Chondrocyte (in vitro differentiated cells): ENCODE measurements at regions not wholly inside any gene's neighbourhood (a gene's known extent, or its start where the extent isn't known, plus 50 kb on each side); places are given as distances from the start of the nearest gene placed in this dataset.

Experiments used
- DNase-seq: peaks from one replicate; pipeline ENCODE4 v3.0.0; 2021; ENCODE audit warnings: mixed read lengths, low spot score
- H3K27ac Mint-ChIP-seq: one replicate; pipeline ENCODE4 v1.8.0; 2021; ENCODE audit warnings: mild to moderate bottlenecking, moderate library complexity, mixed read lengths; ENCODE audit not compliant: unreplicated experiment
- H3K27me3 Mint-ChIP-seq: 2 replicates; pipeline ENCODE4 v1.8.0; 2021; ENCODE audit warnings: low read depth, mixed read lengths
- H3K36me3 Mint-ChIP-seq: 2 replicates; pipeline ENCODE4 v1.8.0; 2021; ENCODE audit warnings: low read depth, mixed read lengths
- H3K4me1 Mint-ChIP-seq: 2 replicates; pipeline ENCODE4 v1.8.0; 2021; ENCODE audit warnings: low read depth, mild to moderate bottlenecking, mixed read lengths
- H3K4me3 Mint-ChIP-seq: one replicate; pipeline ENCODE4 v1.8.0; 2021; ENCODE audit warnings: mild to moderate bottlenecking, moderate library complexity, mixed read lengths; ENCODE audit not compliant: unreplicated experiment
- H3K9me3 Mint-ChIP-seq: 2 replicates; pipeline ENCODE4 v1.8.0; 2021; ENCODE audit warnings: low read depth, mixed read lengths
- TF ChIP-seq, protein P1 (sequence below): fragments of 200-600 bp; sonication (generic); IDR thresholded peaks from 2 replicates; pipeline ENCODE4 v1.5.0; 2021; ENCODE audit warnings: antibody characterized with exemption, mild to moderate bottlenecking, moderate library complexity

DNA sequence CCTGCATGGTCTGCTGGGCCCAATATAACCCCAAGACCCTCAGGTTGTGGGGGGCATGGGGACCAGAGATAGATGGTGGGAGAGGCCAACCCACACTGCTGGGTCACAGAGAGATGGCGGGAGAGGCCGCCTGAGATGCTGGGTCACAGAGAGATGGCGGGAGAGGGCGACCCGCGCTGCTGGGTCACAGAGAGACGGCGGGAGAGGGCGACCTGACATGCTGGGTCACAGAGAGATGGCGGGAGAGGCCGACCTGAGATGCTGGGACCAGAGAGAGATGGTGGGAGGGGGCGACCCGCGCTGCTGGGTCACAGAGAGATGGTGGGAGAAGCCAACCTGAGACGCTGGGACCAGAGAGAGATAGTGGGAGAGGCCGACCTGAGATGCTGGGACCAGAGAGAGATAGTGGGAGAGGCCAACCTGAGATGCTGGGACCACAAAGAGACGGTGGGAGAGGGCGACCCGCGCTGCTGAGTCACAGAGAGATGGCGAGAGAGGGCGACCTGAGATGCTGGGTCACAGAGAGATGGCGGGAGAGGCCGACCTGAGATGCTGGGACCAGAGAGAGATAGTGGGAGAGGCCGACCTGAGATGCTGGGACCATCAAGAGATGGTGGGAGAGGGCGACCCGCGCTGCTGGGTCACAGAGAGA is 133.2 kb downstream of the DLL1 start:
- peak; percentile 85 for DNase-seq
- no peaks in the 10 kb centered on the region for H3K9me3 Mint-ChIP-seq
- H3K27me3 Mint-ChIP-seq: no peaks in the 10 kb centered on the region
- no peaks in the 10 kb centered on the region for H3K4me1 Mint-ChIP-seq
- H3K27ac Mint-ChIP-seq: no peak overlapping the region
- no peak overlapping the region for H3K4me3 Mint-ChIP-seq
- H3K36me3 Mint-ChIP-seq: no peaks in the 10 kb centered on the region
- TF ChIP-seq, protein P1, sequence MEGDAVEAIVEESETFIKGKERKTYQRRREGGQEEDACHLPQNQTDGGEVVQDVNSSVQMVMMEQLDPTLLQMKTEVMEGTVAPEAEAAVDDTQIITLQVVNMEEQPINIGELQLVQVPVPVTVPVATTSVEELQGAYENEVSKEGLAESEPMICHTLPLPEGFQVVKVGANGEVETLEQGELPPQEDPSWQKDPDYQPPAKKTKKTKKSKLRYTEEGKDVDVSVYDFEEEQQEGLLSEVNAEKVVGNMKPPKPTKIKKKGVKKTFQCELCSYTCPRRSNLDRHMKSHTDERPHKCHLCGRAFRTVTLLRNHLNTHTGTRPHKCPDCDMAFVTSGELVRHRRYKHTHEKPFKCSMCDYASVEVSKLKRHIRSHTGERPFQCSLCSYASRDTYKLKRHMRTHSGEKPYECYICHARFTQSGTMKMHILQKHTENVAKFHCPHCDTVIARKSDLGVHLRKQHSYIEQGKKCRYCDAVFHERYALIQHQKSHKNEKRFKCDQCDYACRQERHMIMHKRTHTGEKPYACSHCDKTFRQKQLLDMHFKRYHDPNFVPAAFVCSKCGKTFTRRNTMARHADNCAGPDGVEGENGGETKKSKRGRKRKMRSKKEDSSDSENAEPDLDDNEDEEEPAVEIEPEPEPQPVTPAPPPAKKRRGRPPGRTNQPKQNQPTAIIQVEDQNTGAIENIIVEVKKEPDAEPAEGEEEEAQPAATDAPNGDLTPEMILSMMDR: no peak

DNA sequence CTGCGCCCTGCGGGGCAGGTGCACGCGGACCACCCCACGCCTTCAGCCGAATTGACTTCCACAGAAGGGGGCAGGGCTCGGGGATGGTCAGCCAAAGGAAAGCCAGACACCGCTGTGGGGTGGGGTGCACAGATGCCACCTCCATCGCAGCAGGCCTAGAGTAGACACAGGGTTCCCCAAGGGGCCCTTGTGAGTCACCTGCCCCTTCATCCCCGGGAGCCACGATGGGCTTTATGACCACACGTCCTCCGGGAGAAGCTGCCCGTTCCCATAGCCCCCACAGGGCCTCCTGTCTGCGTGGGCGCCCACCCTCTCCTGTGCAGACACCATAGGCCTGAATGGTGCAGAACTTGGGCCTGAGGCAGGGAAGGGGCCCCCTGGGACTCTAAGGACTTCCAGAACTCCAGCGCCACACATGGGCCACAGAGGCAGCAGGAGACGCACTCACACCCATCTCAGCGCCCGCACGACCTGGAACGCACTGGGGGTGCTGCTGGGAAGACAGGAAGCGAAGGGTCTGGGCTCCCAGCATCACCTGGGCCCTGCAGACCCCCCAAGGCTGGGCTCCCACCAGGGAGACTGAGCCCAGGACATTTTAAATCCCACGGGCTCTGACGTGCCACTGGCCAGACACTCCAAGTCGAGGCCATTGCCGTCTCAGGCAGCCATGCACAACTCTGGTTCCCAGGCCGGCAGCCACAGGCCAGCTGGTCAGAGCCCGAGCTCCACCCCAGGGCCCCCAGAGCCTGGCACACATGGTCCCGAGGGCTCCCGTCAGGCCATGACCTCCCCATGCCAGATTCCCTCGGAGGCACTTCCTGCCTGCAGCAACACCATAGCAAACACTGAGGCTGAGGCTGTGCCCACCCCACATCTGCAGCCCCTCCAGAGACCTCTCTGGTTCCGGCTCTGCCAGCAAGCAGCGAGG is 134.2 kb downstream of the DLL1 start:
- DNase-seq: peak; percentile 75
- Mint-ChIP-seq H3K36me3 (no peaks in the 10 kb centered on the region), H3K9me3 (no peaks in the 10 kb centered on the region), H3K27me3 (peaks cover 4% of the 10 kb centered on the region), H3K4me3 (no peak overlapping the region), H3K27ac (no peak overlapping the region), H3K4me1 (no peaks in the 10 kb centered on the region)
- TF ChIP-seq, protein P1: no peak

DNA sequence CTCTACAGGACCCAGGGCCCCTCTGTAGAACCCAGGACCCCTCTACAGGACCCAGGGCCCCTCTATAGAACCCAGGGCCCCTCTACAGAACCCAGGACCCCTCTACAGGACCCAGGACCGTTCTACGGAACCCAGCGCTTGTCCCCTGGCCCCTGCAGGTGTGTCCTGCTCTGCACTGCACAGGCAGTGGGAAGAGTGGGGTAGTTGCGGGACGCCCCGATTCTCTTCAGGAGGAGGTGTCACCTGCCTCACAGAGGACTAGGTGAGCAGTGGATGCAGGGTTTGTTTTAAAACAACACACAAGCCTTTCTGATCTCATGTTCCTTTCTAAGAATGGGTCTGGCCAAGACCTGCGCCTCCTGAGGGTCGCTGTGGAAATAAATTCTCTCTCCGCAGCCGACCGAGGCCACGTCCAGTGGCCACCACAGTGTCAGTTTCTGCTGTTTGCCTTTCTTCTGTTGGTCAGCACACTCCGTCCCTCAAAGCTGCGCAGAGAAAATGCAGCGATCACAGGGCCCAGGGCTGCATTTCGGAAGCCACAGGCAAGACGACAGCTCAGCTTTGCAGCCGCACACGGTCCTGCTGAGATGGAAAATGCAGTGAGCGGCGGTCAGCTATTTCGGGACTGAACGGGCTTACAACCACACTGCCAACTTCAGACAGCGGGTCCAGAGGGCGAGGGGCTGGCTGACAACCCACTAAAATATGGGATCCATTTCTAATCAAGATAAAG is 135.2 kb downstream of the DLL1 start:
- peaks cover 12% of the 10 kb centered on the region for H3K27me3 Mint-ChIP-seq
- TF ChIP-seq, protein P1: no peak
- H3K4me1 Mint-ChIP-seq: no peaks in the 10 kb centered on the region
- no peaks in the 10 kb centered on the region for H3K36me3 Mint-ChIP-seq
- H3K27ac Mint-ChIP-seq: no peak overlapping the region
- no peaks in the 10 kb centered on the region for H3K9me3 Mint-ChIP-seq
- peak; percentile 76 for DNase-seq
- H3K4me3 Mint-ChIP-seq: no peak overlapping the region

DNA sequence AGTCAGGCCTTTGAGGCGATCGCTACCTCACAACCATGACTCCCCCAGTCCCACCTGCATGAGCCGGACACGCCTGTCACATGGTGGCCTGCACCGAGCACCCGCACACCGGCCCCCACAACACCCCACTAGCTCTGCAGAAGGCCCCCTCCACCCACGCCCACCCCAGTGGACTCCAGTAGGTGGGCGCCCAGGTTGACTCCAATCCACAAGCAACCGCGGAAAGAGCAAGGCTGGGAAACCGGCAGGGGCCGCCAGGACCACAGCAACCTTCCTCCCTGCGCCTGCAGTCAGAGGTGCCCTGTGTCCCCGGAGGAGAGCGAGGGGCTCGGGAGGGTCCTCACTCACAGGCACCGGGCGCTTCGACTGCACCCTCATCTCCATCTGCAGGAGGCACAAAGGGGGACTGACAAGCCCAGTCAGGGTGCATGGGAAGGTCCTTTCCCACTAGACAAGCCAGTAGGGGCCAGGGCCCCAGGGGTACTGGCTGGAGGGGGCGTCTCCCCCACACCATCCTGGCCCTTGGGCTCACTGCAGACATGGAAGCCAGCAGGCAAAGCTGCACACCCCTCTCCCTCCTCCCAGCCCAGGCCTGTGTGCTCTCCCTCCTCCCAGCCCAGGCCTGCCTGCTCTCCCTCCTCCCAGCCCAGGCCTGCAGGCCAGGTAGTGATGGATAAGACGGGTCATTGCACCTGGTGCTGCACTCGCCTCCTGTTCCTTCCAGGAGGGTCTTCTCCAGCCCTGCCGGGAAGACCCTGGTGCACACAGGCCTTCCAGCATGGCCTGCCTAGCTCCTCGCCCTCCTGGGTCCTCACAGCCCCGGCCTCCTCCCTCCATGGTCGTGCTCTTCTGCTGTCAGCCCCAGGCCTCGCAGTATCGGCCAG is 137.2 kb downstream of the DLL1 start:
- TF ChIP-seq, protein P1: no peak
- Mint-ChIP-seq H3K4me3 (no peak overlapping the region), H3K9me3 (no peaks in the 10 kb centered on the region), H3K27ac (no peak overlapping the region), H3K36me3 (no peaks in the 10 kb centered on the region), H3K27me3 (peaks cover 30% of the 10 kb centered on the region), H3K4me1 (no peaks in the 10 kb centered on the region)
- DNase-seq: no peak
